GM12878 (cell line): ENCODE measurements at regions not wholly inside any gene's neighbourhood (a gene's known extent, or its start where the extent isn't known, plus 50 kb on each side); places are given as distances from the start of the nearest gene placed in this dataset.

ENCODE experiments used
- CTCF ChIP-seq, 3 experiments: IDR thresholded peaks in 2 of 3; conservative IDR thresholded peaks in 1 of 3; 2 replicates each; pipeline ENCODE4 v1.5.1; 2011; ENCODE audit warnings: low read depth in 3 of 3, low read length in 3 of 3, mild to moderate bottlenecking in 3 of 3, control low read depth in 2 of 3, moderate library complexity in 2 of 3, inconsistent platforms in 1 of 3, mixed read lengths in 1 of 3; ENCODE audit not compliant: control insufficient read depth in 2 of 3, insufficient read depth in 1 of 3; ENCODE audit errors: extremely low read depth in 1 of 3
- EZH2 ChIP-seq: IDR thresholded peaks from 2 replicates; pipeline ENCODE4 v1.6.1; 2012; ENCODE audit warnings: low read depth, mild to moderate bottlenecking, control low read depth, inconsistent platforms, low read length, borderline replicate concordance; ENCODE audit not compliant: control insufficient read depth
- IKZF2 ChIP-seq, 2 experiments: fragments of 450-650 bp; IDR thresholded peaks; 2 replicates each; pipeline ENCODE4 v1.6.1; 2017; ENCODE audit warnings: mild to moderate bottlenecking in 2 of 2, moderate library complexity in 2 of 2
- JUND ChIP-seq: IDR thresholded peaks from 2 replicates; pipeline ENCODE4 v1.6.1; 2012; ENCODE audit warnings: low read depth, mild to moderate bottlenecking, low read length, improper control_type of control experiment, moderate library complexity
- USF2 ChIP-seq: IDR thresholded peaks from 2 replicates; pipeline ENCODE4 v1.6.1; 2011; ENCODE audit warnings: low read depth, low read length, improper control_type of control experiment, borderline replicate concordance

- TF ChIP-seq IKZF2 (IDR thresholded peaks at IDR 0.05) (no peak), CTCF (IDR thresholded peaks at IDR 0.05 in 2 of 3, conservative IDR thresholded peaks at IDR 0.05 in 1 of 3; ENCODE audit: control insufficient read depth in 2 of 3, extremely low read depth in 1 of 3, insufficient read depth in 1 of 3, low read depth in 3 of 3, low read length in 3 of 3) (no peak), JUND (no peak), EZH2 (no peak), USF2 (no peak)
Observed at GRCh38 chr5:13252699-13253098, 691.8 kb downstream of the DNAH5 start.
